Thoracic aorta (tissue), 2 donors: ENCODE measurements at regions not wholly inside any gene's neighbourhood (a gene's known extent, or its start where the extent isn't known, plus 50 kb on each side); places are given as distances from the start of the nearest gene placed in this dataset.

Experiments
- ATAC-seq: fragments of 150-250 bp; one replicate; pipeline ENCODE4 v1.8.0; 2017; ENCODE audit warnings: low read depth; ENCODE audit not compliant: insufficient number of reproducible peaks, low FRiP score
- DNase-seq: peaks from one replicate; pipeline ENCODE4 v3.0.0-alpha.2; 2020; ENCODE audit warnings: low spot score
- H3K27ac ChIP-seq, 2 donors: fragments of 200-600 bp; sonication (generic); 1 replicate in 1 of 2; 2 replicates in 1 of 2; pipeline ENCODE4 v1.5.1; 2016; ENCODE audit warnings: mild to moderate bottlenecking in 2 of 2, moderate library complexity in 2 of 2
- H3K27me3 ChIP-seq: fragments of 200-600 bp; sonication (generic); replicated peaks from 2 replicates; pipeline ENCODE4 v1.6.0; 2016; ENCODE audit warnings: mild to moderate bottlenecking; ENCODE audit not compliant: insufficient read depth
- H3K36me3 ChIP-seq: fragments of 200-600 bp; sonication (generic); one replicate; pipeline ENCODE4 v1.5.1; 2016
- H3K4me1 ChIP-seq, 2 donors: fragments of 200-600 bp; sonication (generic); 1 replicate in 1 of 2; 2 replicates in 1 of 2; pipeline versions ENCODE4 v1.5.1 to v1.6.0; 2016; ENCODE audit warnings: low read depth in 2 of 2, mild to moderate bottlenecking in 1 of 2; ENCODE audit not compliant: control insufficient read depth in 1 of 2
- H3K4me3 ChIP-seq: fragments of 200-600 bp; sonication (generic); 2 replicates; pipeline ENCODE4 v1.5.1; 2016; ENCODE audit warnings: mild to moderate bottlenecking
- H3K9me3 ChIP-seq: fragments of 200-600 bp; sonication (generic); 2 replicates; pipeline ENCODE4 v1.5.1; 2016
- TF ChIP-seq, protein P1 (sequence below): fragments of 200-600 bp; sonication (generic); IDR thresholded peaks from one replicate; pipeline ENCODE4 v1.5.1; 2019; ENCODE audit warnings: antibody characterized with exemption

DNA sequence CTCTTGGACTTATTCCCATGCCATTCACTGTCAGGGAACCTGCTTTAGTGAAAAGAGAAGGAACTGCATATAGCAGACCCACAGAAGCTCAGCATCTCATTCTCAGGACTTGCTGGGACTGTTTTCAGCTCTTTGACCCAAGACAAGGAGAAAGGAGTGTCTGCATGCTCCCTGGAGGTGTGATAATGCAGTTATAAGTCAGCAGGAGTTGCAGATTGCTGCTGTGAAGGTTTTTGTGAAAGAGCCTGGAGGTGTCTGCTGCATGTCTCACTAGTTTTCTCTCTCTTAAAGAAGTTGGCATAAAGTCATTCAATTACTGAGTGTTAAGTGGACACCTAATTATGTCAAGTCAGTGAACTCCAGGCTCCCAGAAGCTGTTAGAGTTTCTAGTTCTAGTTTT is 343.4 kb downstream of the BRINP2 start:
- no peaks in the 10 kb centered on the region for H3K27me3 ChIP-seq
- no peaks in the 10 kb centered on the region for H3K9me3 ChIP-seq
- H3K36me3 ChIP-seq = no peaks in the 10 kb centered on the region
- H3K27ac ChIP-seq = no peak overlapping the region
- no peak for ATAC-seq
- no peaks in the 10 kb centered on the region for H3K4me1 ChIP-seq
- no peak overlapping the region for H3K4me3 ChIP-seq
- TF ChIP-seq, protein P1, sequence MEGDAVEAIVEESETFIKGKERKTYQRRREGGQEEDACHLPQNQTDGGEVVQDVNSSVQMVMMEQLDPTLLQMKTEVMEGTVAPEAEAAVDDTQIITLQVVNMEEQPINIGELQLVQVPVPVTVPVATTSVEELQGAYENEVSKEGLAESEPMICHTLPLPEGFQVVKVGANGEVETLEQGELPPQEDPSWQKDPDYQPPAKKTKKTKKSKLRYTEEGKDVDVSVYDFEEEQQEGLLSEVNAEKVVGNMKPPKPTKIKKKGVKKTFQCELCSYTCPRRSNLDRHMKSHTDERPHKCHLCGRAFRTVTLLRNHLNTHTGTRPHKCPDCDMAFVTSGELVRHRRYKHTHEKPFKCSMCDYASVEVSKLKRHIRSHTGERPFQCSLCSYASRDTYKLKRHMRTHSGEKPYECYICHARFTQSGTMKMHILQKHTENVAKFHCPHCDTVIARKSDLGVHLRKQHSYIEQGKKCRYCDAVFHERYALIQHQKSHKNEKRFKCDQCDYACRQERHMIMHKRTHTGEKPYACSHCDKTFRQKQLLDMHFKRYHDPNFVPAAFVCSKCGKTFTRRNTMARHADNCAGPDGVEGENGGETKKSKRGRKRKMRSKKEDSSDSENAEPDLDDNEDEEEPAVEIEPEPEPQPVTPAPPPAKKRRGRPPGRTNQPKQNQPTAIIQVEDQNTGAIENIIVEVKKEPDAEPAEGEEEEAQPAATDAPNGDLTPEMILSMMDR = no peak
- no peak for DNase-seq

DNA sequence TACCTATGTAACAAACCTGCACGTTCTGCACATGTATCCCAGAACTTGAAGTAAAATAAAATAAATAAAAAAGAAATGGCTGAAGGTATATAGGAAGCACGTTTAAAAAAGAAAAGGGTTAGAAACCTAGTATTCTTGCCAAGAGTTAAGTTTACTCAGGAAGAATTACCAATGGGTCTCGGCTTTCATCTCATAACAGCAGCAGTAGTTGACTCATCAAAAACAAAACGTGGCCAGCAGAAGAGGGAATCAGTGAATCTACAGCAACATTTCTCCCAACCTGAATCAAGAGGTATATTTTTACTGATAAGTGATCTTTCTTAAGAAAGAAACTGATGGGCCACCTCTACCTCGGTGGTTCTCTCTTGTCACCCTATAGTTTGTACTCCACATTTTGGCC is 340.3 kb downstream of the BRINP2 start:
- ATAC-seq = no peak
- TF ChIP-seq, protein P1 = no peak
- no peaks in the 10 kb centered on the region for H3K4me1 ChIP-seq
- no peaks in the 10 kb centered on the region for H3K9me3 ChIP-seq
- no peak overlapping the region for H3K4me3 ChIP-seq
- H3K36me3 ChIP-seq = no peaks in the 10 kb centered on the region
- DNase-seq = no peak
- H3K27me3 ChIP-seq = no peaks in the 10 kb centered on the region
- no peak overlapping the region for H3K27ac ChIP-seq

DNA sequence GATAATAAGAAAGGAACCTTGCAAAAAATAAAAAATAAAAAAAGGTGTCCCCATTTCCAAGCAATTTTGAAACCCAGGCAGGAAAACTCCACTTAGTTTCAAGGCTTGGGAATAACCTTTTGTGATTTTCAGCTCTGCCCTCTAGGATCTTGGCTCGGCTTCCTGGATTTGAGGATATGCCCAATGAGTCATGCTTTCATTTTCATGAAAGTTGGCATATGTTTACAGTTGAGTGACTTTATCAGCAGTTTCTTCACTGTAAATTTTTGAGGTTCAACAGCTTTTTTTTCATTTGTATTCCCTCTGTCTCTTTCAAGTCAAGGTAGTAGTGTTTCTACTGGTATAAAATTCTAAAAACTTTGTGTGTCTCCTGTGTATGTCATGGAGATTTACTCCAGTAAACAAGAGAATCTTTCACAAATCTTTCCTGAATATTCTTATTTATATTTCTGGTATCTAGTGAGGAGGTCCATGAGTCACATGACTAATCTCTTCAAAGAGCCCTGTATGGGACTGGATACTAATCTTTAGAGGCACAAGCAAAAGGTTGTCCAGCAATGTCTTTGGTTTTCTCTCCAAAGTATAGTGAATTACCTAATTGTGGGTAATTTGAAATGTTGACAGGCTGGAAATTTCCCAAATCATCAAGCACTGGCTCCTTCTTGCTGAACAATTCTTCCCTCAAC is 335.3 kb downstream of the BRINP2 start:
- ATAC-seq (no peak), DNase-seq (no peak)
- TF ChIP-seq, protein P1 = no peak
- no peaks in the 10 kb centered on the region for H3K9me3 ChIP-seq
- H3K4me3 ChIP-seq = no peak overlapping the region
- H3K27ac ChIP-seq = no peak overlapping the region
- no peaks in the 10 kb centered on the region for H3K27me3 ChIP-seq
- no peaks in the 10 kb centered on the region for H3K36me3 ChIP-seq
- no peaks in the 10 kb centered on the region for H3K4me1 ChIP-seq

DNA sequence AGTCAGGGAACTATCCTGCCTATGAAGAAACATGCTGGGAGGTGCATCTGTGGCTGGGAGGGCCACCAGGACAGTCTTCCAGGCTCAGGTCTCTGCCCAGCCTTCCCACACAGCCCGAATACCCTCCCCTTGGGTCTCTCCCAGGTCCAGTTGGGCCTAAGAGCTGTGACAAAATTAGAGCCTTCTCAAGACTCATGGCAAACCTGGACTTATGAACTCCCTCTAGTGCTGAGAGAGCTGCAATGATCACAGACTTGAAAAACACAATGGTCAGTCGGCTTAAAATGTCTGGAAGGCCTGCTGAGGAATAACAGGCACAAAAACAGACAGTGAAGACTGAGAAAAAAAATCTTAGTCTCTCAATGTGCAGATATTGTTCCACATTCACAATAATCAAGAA is 325.1 kb downstream of the BRINP2 start:
- Histone ChIP-seq H3K4me3 (no peak overlapping the region), H3K27me3 (no peaks in the 10 kb centered on the region), H3K36me3 (no peaks in the 10 kb centered on the region), H3K27ac (no peak overlapping the region), H3K4me1 (no peaks in the 10 kb centered on the region), H3K9me3 (no peaks in the 10 kb centered on the region)
- TF ChIP-seq, protein P1 = no peak
- ATAC-seq (no peak), DNase-seq (no peak)

DNA sequence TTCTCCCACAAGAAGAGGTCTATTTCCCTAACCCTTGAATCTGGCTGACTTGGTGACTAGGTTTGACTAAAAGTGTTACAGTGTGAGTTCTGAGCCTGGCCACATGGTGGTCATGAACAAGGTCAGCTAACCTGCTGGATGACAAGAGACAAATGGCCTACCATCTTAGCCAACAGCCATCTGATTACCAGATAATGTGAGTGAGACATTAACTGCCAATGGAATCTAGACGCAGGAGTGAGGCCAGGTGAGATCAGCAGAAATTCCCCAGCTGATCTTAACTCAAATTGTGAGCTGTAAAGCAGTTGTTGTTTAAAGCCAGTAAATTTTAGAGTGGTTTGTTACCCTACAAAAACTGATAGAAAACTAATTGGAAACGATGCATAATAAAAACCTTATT is 320.0 kb downstream of the BRINP2 start:
- no peaks in the 10 kb centered on the region for H3K36me3 ChIP-seq

More for the DNA sequence above, 320.0 kb downstream of the BRINP2 start:
- H3K9me3 ChIP-seq = no peaks in the 10 kb centered on the region
- DNase-seq = no peak
- no peaks in the 10 kb centered on the region for H3K4me1 ChIP-seq
- no peak for ATAC-seq
- no peak overlapping the region for H3K27ac ChIP-seq
- H3K27me3 ChIP-seq = no peaks in the 10 kb centered on the region
- no peak overlapping the region for H3K4me3 ChIP-seq
- TF ChIP-seq, protein P1 = no peak
